H9 (cell line): ENCODE measurements at regions not wholly inside any gene's neighbourhood (a gene's known extent, or its start where the extent isn't known, plus 50 kb on each side); places are given as distances from the start of the nearest gene placed in this dataset.

Experiments used
- DNase-seq: peaks from one replicate; pipeline ENCODE4 v3.0.0-alpha.2; 2017
- H2AFZ ChIP-seq: one replicate; pipeline ENCODE4 v1.6.1; 2013; ENCODE audit warnings: mild to moderate bottlenecking, low read length, control low read depth, moderate library complexity
- H2AK5ac ChIP-seq: 2 replicates; pipeline ENCODE4 v1.6.1; 2013; ENCODE audit warnings: low read length, control low read depth, mixed read lengths; ENCODE audit not compliant: insufficient read length
- H2BK120ac ChIP-seq: one replicate; pipeline ENCODE4 v1.6.1; 2013; ENCODE audit warnings: low read depth, mild to moderate bottlenecking, low read length, control low read depth, inconsistent platforms; ENCODE audit not compliant: poor library complexity, severe bottlenecking
- H2BK12ac ChIP-seq: 2 replicates; pipeline ENCODE4 v1.6.1; 2013; ENCODE audit warnings: low read length, control low read depth, mixed read lengths, low read depth; ENCODE audit not compliant: insufficient read length
- H2BK15ac ChIP-seq: 2 replicates; pipeline ENCODE4 v1.6.1; 2013; ENCODE audit warnings: low read depth, low read length, control low read depth
- H2BK20ac ChIP-seq: one replicate; pipeline ENCODE4 v1.6.1; 2013; ENCODE audit warnings: low read depth, mild to moderate bottlenecking, low read length, control low read depth, inconsistent platforms; ENCODE audit not compliant: poor library complexity, severe bottlenecking
- H2BK5ac ChIP-seq: 2 replicates; pipeline ENCODE4 v1.6.1; 2013; ENCODE audit warnings: low read length, control low read depth, mixed read lengths; ENCODE audit not compliant: insufficient read length
- H3K14ac ChIP-seq: 2 replicates; pipeline ENCODE4 v1.6.1; 2013; ENCODE audit warnings: low read length, control low read depth; ENCODE audit not compliant: insufficient read depth
- H3K18ac ChIP-seq: 2 replicates; pipeline ENCODE4 v1.6.1; 2013; ENCODE audit warnings: low read depth, mild to moderate bottlenecking, mixed read lengths, low read length, control low read depth; ENCODE audit not compliant: insufficient read length
- H3K23ac ChIP-seq: 2 replicates; pipeline ENCODE4 v1.6.1; 2013; ENCODE audit warnings: low read length, control low read depth, mixed read lengths, low read depth; ENCODE audit not compliant: insufficient read length
- H3K23me2 ChIP-seq: 2 replicates; pipeline ENCODE4 v1.6.1; 2013; ENCODE audit warnings: low read depth, mild to moderate bottlenecking, mixed read lengths, low read length, control low read depth; ENCODE audit not compliant: insufficient read length, poor library complexity, severe bottlenecking
- H3K27ac ChIP-seq: 2 replicates; pipeline ENCODE4 v1.5.1; 2013; ENCODE audit warnings: low read length, control low read depth, mixed read lengths, low read depth; ENCODE audit not compliant: insufficient read length
- H3K27me3 ChIP-seq: 2 replicates; pipeline ENCODE4 v1.6.1; 2013; ENCODE audit warnings: low read length, control low read depth, inconsistent platforms; ENCODE audit not compliant: insufficient read depth
- H3K4ac ChIP-seq: 2 replicates; pipeline ENCODE4 v1.6.1; 2013; ENCODE audit warnings: low read depth, mild to moderate bottlenecking, control low read depth, inconsistent platforms, low read length, moderate library complexity
- H3K4me1 ChIP-seq: 2 replicates; pipeline ENCODE4 v1.6.1; 2013; ENCODE audit warnings: low read length, control low read depth, inconsistent platforms; ENCODE audit not compliant: insufficient read depth
- H3K4me2 ChIP-seq: 2 replicates; pipeline ENCODE4 v1.6.1; 2013; ENCODE audit warnings: low read length, control low read depth, mixed read lengths; ENCODE audit not compliant: insufficient read length, insufficient read depth
- H3K56ac ChIP-seq: 2 replicates; pipeline ENCODE4 v1.6.1; 2013; ENCODE audit warnings: low read depth, mild to moderate bottlenecking, mixed read lengths, low read length, control low read depth; ENCODE audit not compliant: insufficient read length
- H3K79me1 ChIP-seq: 2 replicates; pipeline ENCODE4 v1.6.1; 2013; ENCODE audit warnings: low read depth, mild to moderate bottlenecking, moderate library complexity, low read length, control low read depth, inconsistent platforms; ENCODE audit not compliant: insufficient read depth, poor library complexity, severe bottlenecking
- H3K79me2 ChIP-seq: 2 replicates; pipeline ENCODE4 v1.6.1; 2013; ENCODE audit warnings: low read length, control low read depth, inconsistent platforms; ENCODE audit not compliant: insufficient read depth
- H3K9ac ChIP-seq: 2 replicates; pipeline ENCODE4 v1.6.1; 2013; ENCODE audit warnings: low read length, control low read depth, mixed read lengths; ENCODE audit not compliant: insufficient read length; ENCODE audit errors: extremely low read depth
- H3K9me3 ChIP-seq: one replicate; pipeline ENCODE4 v1.6.1; 2013; ENCODE audit warnings: low read depth, low read length, inconsistent platforms; ENCODE audit not compliant: control insufficient read depth
- H3T11ph ChIP-seq: one replicate; pipeline ENCODE4 v1.6.1; 2013; ENCODE audit warnings: mild to moderate bottlenecking, low read length, control low read depth, inconsistent platforms
- H4K20me1 ChIP-seq: one replicate; pipeline ENCODE4 v1.6.1; 2013; ENCODE audit not compliant: control insufficient read depth, insufficient read length, insufficient read depth
- H4K5ac ChIP-seq: 2 replicates; pipeline ENCODE4 v1.6.1; 2013; ENCODE audit warnings: low read depth, mild to moderate bottlenecking, mixed read lengths, low read length, control low read depth; ENCODE audit not compliant: insufficient read length
- H4K8ac ChIP-seq: replicated peaks from 2 replicates; pipeline ENCODE4 v1.6.1; 2013; ENCODE audit warnings: low read length, control low read depth, mixed read lengths, low read depth; ENCODE audit not compliant: insufficient read length
- H4K91ac ChIP-seq: 2 replicates; pipeline ENCODE4 v1.6.1; 2013; ENCODE audit warnings: low read depth, mild to moderate bottlenecking, moderate library complexity, mixed read lengths, low read length, control low read depth; ENCODE audit not compliant: insufficient read length
- H3K27ac Mint-ChIP-seq, 3 experiments: 2 replicates in 2 of 3; 3 replicates in 1 of 3; pipeline ENCODE4 v1.8.0; 2020 to 2021; ENCODE audit warnings: mixed read lengths in 3 of 3, mild to moderate bottlenecking in 1 of 3, moderate library complexity in 1 of 3
- H3K27me3 Mint-ChIP-seq: 2 replicates; pipeline ENCODE4 v1.8.0; 2021; ENCODE audit warnings: low read depth, mild to moderate bottlenecking, moderate library complexity, mixed read lengths
- H3K36me3 Mint-ChIP-seq, 3 experiments: 2 replicates in 2 of 3; 3 replicates in 1 of 3; pipeline ENCODE4 v1.8.0; 2020 to 2021; ENCODE audit warnings: low read depth in 3 of 3, mixed read lengths in 3 of 3; ENCODE audit not compliant: insufficient read depth in 1 of 3
- H3K4me1 Mint-ChIP-seq, 2 experiments: 2 replicates each; pipeline ENCODE4 v1.8.0; 2020; ENCODE audit warnings: mixed read lengths in 2 of 2
- H3K4me3 Mint-ChIP-seq, 2 experiments: 2 replicates in 1 of 2; 3 replicates in 1 of 2; pipeline ENCODE4 v1.8.0; 2020 to 2021; ENCODE audit warnings: mild to moderate bottlenecking in 2 of 2, mixed read lengths in 2 of 2, moderate library complexity in 1 of 2
- H3K9me3 Mint-ChIP-seq, 2 experiments: 2 replicates in 1 of 2; 3 replicates in 1 of 2; pipeline ENCODE4 v1.8.0; 2020; ENCODE audit warnings: mild to moderate bottlenecking in 2 of 2, mixed read lengths in 2 of 2, moderate library complexity in 1 of 2
- CTCF ChIP-seq: fragments of 200-600 bp; sonication (generic); conservative IDR thresholded peaks from 3 replicates; pipeline ENCODE4 v1.8.0; 2021; ENCODE audit warnings: antibody characterized with exemption, mild to moderate bottlenecking
- WGBS: extraction: QIAGEN DNeasy Blood & Tissue Kit; methylation state at CpG from one replicate; pipeline ENCODE4 v1.1.7; 2013; ENCODE audit warnings: missing lambda C conversion rate, low lambda C conversion rate, mixed read lengths; ENCODE audit not compliant: insufficient read length; ENCODE audit errors: extremely low coverage; 5-methylcytosine and 5-hydroxymethylcytosine counted together

- no peak overlapping the region for H4K5ac ChIP-seq
- no peak overlapping the region for H2AK5ac ChIP-seq
- no peaks in the 10 kb centered on the region for H3K36me3 Mint-ChIP-seq
- H3K9me3 Mint-ChIP-seq = no peaks in the 10 kb centered on the region
- no peak overlapping the region for H4K8ac ChIP-seq
- no peak overlapping the region for H3K18ac ChIP-seq
- no peak overlapping the region for H3K27ac ChIP-seq
- WGBS = no CpG with 5 or more reads among the region's 1 CpG
- no peak overlapping the region for H3K4me2 ChIP-seq
- no peak overlapping the region for H2BK120ac ChIP-seq
- no peaks in the 10 kb centered on the region for H3K4me1 Mint-ChIP-seq
- H3K23ac ChIP-seq = no peak overlapping the region
- no peak overlapping the region for H3K14ac ChIP-seq
- H3K79me2 ChIP-seq = no peaks in the 10 kb centered on the region
- TF ChIP-seq CTCF = no peak
- H3K23me2 ChIP-seq = no peaks in the 10 kb centered on the region
- H3T11ph ChIP-seq = no peak overlapping the region
- H2BK12ac ChIP-seq = no peak overlapping the region
- H2BK20ac ChIP-seq = no peak overlapping the region
- no peaks in the 10 kb centered on the region for H3K9me3 ChIP-seq
- H3K4me3 Mint-ChIP-seq = no peak overlapping the region
- H2AFZ ChIP-seq = no peak overlapping the region
- no peaks in the 10 kb centered on the region for H3K4me1 ChIP-seq
- no peak overlapping the region for H3K4ac ChIP-seq
- H3K27me3 ChIP-seq = no peaks in the 10 kb centered on the region
- no peak overlapping the region for H2BK5ac ChIP-seq
- no peak overlapping the region for H2BK15ac ChIP-seq
- H4K20me1 ChIP-seq = no peaks in the 10 kb centered on the region
- no peak overlapping the region for H3K27ac Mint-ChIP-seq
- DNase-seq = no peak
- H3K79me1 ChIP-seq = no peaks in the 10 kb centered on the region
- no peak overlapping the region for H3K56ac ChIP-seq
- H3K27me3 Mint-ChIP-seq = no peaks in the 10 kb centered on the region
- H3K9ac ChIP-seq = no peak overlapping the region
- H4K91ac ChIP-seq = no peak overlapping the region
Observed at GRCh38 chr20:7196481-7196880, 429.0 kb downstream of the BMP2 start.
